HL-60 (cell line): ENCODE measurements at regions not wholly inside any gene's neighbourhood (a gene's known extent, or its start where the extent isn't known, plus 50 kb on each side); places are given as distances from the start of the nearest gene placed in this dataset.

Experiments used
- DNase-seq, 2 experiments: peaks; one replicate each; pipeline ENCODE4 v3.0.0-alpha.2; 2010 to 2020; ENCODE audit warnings: low read depth in 1 of 2, low spot score in 1 of 2
- H3K27ac ChIP-seq: fragments of 250-450 bp; sonication (Bioruptor Pico); replicated peaks from 2 replicates; pipeline ENCODE4 v1.5.1; 2020; ENCODE audit warnings: mild to moderate bottlenecking, moderate library complexity
- H3K27me3 ChIP-seq: fragments of 250-450 bp; sonication (Bioruptor Pico); 2 replicates; pipeline ENCODE4 v1.5.1; 2021; ENCODE audit warnings: mild to moderate bottlenecking, moderate library complexity; ENCODE audit not compliant: insufficient read depth, poor library complexity, severe bottlenecking
- H3K4me3 ChIP-seq: replicated peaks from 2 replicates; pipeline ENCODE4 v1.5.1; 2011; ENCODE audit warnings: mild to moderate bottlenecking, control low read depth, low read length; ENCODE audit not compliant: insufficient read depth
- CTCF ChIP-seq: IDR thresholded peaks from one replicate; pipeline ENCODE4 v1.5.1; 2011; ENCODE audit warnings: low read length, control low read depth, inconsistent platforms; ENCODE audit not compliant: insufficient read depth
- GABPA ChIP-seq: IDR thresholded peaks from 2 replicates; pipeline ENCODE4 v1.6.1; 2012; ENCODE audit warnings: low read depth
- POLR2AphosphoS5 ChIP-seq: IDR thresholded peaks from 2 replicates; pipeline ENCODE4 v1.6.1; 2012; ENCODE audit warnings: low read depth
- REST ChIP-seq: IDR thresholded peaks from 2 replicates; pipeline ENCODE4 v1.6.1; 2012; ENCODE audit warnings: low read depth; ENCODE audit not compliant: insufficient replicate concordance
- SPI1 ChIP-seq: IDR thresholded peaks from 2 replicates; pipeline ENCODE4 v1.6.1; 2012; ENCODE audit warnings: low read depth, mild to moderate bottlenecking, borderline replicate concordance

- Histone ChIP-seq H3K27me3 (no peaks in the 10 kb centered on the region), H3K27ac (no peak overlapping the region), H3K4me3 (no peak overlapping the region)
- TF ChIP-seq CTCF (no peak), GABPA (no peak), REST (no peak), SPI1 (no peak), POLR2AphosphoS5 (no peak)
- DNase-seq: no peak
Measured at GRCh38 chr5:68423154-68423811, 207.7 kb downstream of the PIK3R1 start.

DNA sequence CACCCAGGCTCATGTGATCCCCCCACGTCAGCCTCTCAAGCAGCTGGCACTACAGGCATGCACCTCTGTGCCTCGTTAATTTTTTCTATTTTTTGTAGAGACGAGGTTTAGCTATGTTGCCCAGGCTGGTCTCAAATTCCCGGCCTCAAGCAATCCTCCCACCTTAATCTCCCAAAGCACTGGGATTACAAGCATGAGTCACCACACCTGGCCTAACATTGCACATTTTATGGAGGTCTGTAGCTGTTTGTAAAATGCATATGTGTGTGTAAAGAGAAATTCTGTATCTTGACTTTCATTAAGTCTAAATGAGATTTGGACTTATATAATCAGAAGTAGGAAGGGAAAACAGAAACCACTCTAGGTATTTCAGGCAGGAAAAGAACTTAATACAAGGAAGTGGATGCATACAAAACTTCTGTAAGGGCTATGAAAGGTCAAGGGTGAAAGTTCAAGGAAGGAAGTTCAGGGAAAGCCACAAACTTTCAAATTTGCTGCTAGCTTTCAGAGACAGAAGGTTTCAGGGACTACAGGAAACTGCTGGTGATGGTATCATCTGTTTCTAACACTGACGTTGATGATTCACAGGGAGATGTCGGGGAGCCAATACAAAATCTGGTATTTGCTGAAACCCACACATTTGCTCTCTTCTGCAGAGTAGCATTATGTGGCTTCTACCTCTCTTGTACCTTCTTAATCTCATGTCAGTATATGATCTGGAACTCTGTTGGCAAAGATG lies 209.4 kb downstream of the PIK3R1 start:
- H3K27ac ChIP-seq: no peak overlapping the region
- H3K4me3 ChIP-seq: no peak overlapping the region
- peak in 1 of 2 experiments; percentile 2 for DNase-seq
- H3K27me3 ChIP-seq: no peaks in the 10 kb centered on the region
- TF ChIP-seq CTCF (no peak), REST (no peak), GABPA (no peak), SPI1 (no peak), POLR2AphosphoS5 (no peak)

DNA sequence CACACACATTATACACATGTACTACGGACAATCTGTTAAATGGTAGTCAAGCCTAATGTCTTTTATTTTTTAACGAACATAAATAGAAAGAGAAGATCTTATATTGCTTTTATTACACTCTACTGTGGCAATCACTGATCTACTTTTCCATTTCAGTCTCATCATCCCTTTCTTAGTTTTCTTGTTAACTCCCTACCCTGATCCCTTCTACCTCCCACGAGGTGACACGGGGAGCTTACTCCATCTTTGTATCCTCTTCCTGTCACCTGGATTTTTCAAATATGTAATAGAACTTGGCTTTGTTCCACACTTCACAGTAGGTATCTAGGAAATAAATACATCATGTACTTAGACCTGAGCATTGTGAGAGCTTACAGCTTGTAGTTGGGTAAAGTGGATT lies 211.0 kb downstream of the PIK3R1 start:
- no peak overlapping the region for H3K4me3 ChIP-seq
- no peak for TF ChIP-seq POLR2AphosphoS5
- TF ChIP-seq CTCF: no peak
- no peak for TF ChIP-seq GABPA
- no peak for TF ChIP-seq REST
- no peak for TF ChIP-seq SPI1
- no peaks in the 10 kb centered on the region for H3K27me3 ChIP-seq
- no peak overlapping the region for H3K27ac ChIP-seq
- no peak for DNase-seq
